RWPE2 (cell line): ENCODE measurements at regions not wholly inside any gene's neighbourhood (a gene's known extent, or its start where the extent isn't known, plus 50 kb on each side); places are given as distances from the start of the nearest gene placed in this dataset.

Source experiments
- ATAC-seq: fragments of 200-7000 bp; cut with Tn5 transposase; 3 replicates; pipeline ENCODE4 v1.9.1; 2021; ENCODE audit warnings: low read depth
- DNase-seq: peaks from one replicate; pipeline ENCODE4 v3.0.0-alpha.2; 2020; ENCODE audit warnings: low spot score
- H3K27ac ChIP-seq: fragments of 450-650 bp; 2 replicates; pipeline ENCODE4 v1.5.1; 2017; ENCODE audit warnings: mild to moderate bottlenecking; ENCODE audit not compliant: poor library complexity, severe bottlenecking
- H3K27me3 ChIP-seq: fragments of 250-450 bp; sonication (Bioruptor Pico); 2 replicates; pipeline ENCODE4 v1.5.1; 2021; ENCODE audit warnings: mild to moderate bottlenecking, moderate library complexity; ENCODE audit not compliant: insufficient read depth, poor library complexity, severe bottlenecking
- H3K36me3 ChIP-seq: fragments of 250-450 bp; sonication (Bioruptor Pico); 2 replicates; pipeline ENCODE4 v1.5.1; 2020; ENCODE audit warnings: low read depth, mild to moderate bottlenecking, moderate library complexity
- H3K4me1 ChIP-seq: fragments of 250-450 bp; sonication (Bioruptor Pico); 2 replicates; pipeline ENCODE4 v1.5.1; 2021; ENCODE audit warnings: mild to moderate bottlenecking, moderate library complexity; ENCODE audit not compliant: insufficient read depth, poor library complexity, severe bottlenecking
- H3K4me3 ChIP-seq: fragments of 250-450 bp; sonication (Bioruptor Pico); 2 replicates; pipeline ENCODE4 v1.5.1; 2021; ENCODE audit warnings: mild to moderate bottlenecking, moderate library complexity; ENCODE audit not compliant: severe bottlenecking
- H3K9me3 ChIP-seq: fragments of 250-450 bp; sonication (Bioruptor Pico); 2 replicates; pipeline ENCODE4 v1.5.1; 2021; ENCODE audit warnings: mild to moderate bottlenecking, moderate library complexity; ENCODE audit not compliant: severe bottlenecking
- CTCF ChIP-seq: fragments of 450-650 bp; IDR thresholded peaks from one replicate; pipeline ENCODE4 v1.5.1; 2017; ENCODE audit warnings: mild to moderate bottlenecking, moderate library complexity; ENCODE audit not compliant: poor library complexity, severe bottlenecking

- H3K9me3 ChIP-seq, result no peaks in the 10 kb centered on the region
- no peak overlapping the region for H3K4me3 ChIP-seq
- no peaks in the 10 kb centered on the region for H3K4me1 ChIP-seq
- no peak for TF ChIP-seq CTCF
- DNase-seq, result no peak
- H3K27ac ChIP-seq, result no peak overlapping the region
- H3K36me3 ChIP-seq, result no peaks in the 10 kb centered on the region
- H3K27me3 ChIP-seq, result no peaks in the 10 kb centered on the region
- ATAC-seq, result no peak
Observed at GRCh38 chr3:55307622-55308021, 179.5 kb downstream of the WNT5A start.

GRCh38 chr3:55305696-55306485 is 181.2 kb downstream of the WNT5A start:
- no peaks in the 10 kb centered on the region for H3K27me3 ChIP-seq
- DNase-seq (no peak), ATAC-seq (no peak)
- no peaks in the 10 kb centered on the region for H3K36me3 ChIP-seq
- no peaks in the 10 kb centered on the region for H3K4me1 ChIP-seq
- H3K9me3 ChIP-seq, result no peaks in the 10 kb centered on the region
- no peak overlapping the region for H3K27ac ChIP-seq
- no peak for TF ChIP-seq CTCF
- H3K4me3 ChIP-seq, result no peak overlapping the region

GRCh38 chr3:55300701-55301100 is 186.4 kb downstream of the WNT5A start:
- no peak for ATAC-seq
- no peaks in the 10 kb centered on the region for H3K9me3 ChIP-seq
- no peaks in the 10 kb centered on the region for H3K27me3 ChIP-seq
- no peak for DNase-seq
- H3K4me1 ChIP-seq, result no peaks in the 10 kb centered on the region
- no peak overlapping the region for H3K4me3 ChIP-seq
- H3K27ac ChIP-seq, result no peak overlapping the region
- TF ChIP-seq CTCF, result no peak
- H3K36me3 ChIP-seq, result no peaks in the 10 kb centered on the region

- H3K4me3 ChIP-seq, result no peak overlapping the region
- no peak for TF ChIP-seq CTCF
- no peaks in the 10 kb centered on the region for H3K36me3 ChIP-seq
- H3K4me1 ChIP-seq, result no peaks in the 10 kb centered on the region
- no peak for ATAC-seq
- H3K27me3 ChIP-seq, result no peaks in the 10 kb centered on the region
- H3K9me3 ChIP-seq, result no peaks in the 10 kb centered on the region
- DNase-seq, result no peak
- no peak overlapping the region for H3K27ac ChIP-seq
Observed at GRCh38 chr3:55297706-55298105, 189.4 kb downstream of the WNT5A start.

- H3K27me3 ChIP-seq, result no peaks in the 10 kb centered on the region
- ATAC-seq, result no peak
- no peak overlapping the region for H3K27ac ChIP-seq
- no peaks in the 10 kb centered on the region for H3K4me1 ChIP-seq
- H3K9me3 ChIP-seq, result no peaks in the 10 kb centered on the region
- H3K4me3 ChIP-seq, result no peak overlapping the region
- no peak for TF ChIP-seq CTCF
- no peak for DNase-seq
- no peaks in the 10 kb centered on the region for H3K36me3 ChIP-seq
Observed at GRCh38 chr3:55297245-55297644, 189.9 kb downstream of the WNT5A start.
